ENCODE measurements at regions not wholly inside any gene's neighbourhood (a gene's known extent, or its start where the extent isn't known, plus 50 kb on each side); places are given as distances from the start of the nearest gene placed in this dataset.
"Not testable (repeated sequence)": the region's sequence is repeated elsewhere in the genome, so short reads cannot be mapped to it uniquely, and the experiment has no call there.

- not testable (repeated sequence) for DNase-seq
Observed at GRCh38 chr7:56697058-56697457, 435.2 kb downstream of the ZNF479 start.

DNA sequence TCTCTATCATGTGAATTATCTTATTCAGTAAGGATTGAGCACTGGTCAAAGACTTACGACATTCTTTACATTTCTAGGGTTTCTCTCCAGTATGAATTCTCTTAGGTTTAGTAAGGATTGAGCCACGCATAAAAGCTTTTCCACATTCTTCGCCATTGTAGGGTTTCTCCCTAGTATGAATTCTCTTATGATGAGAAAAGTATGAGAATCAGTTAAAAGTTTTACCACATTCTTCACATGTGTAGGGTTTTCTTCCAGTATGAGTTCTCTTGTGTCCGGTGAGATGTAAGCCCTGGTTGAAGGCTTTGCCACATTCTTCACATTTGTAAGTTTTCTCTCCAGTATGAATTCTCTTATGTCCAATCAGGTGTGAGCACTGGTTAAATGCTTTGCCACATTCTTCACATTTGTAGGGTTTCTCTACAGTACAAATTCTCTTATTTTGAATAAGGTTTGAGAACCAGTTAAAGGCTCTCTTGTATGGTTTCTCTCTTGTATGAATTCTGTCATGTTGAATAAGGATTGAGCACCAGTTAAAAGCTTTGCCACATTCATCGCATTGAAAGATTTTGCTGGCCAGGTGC, 445.9 kb downstream of the ZNF479 start:
- no peak for DNase-seq

- DNase-seq = no peak
Observed at GRCh38 chr7:56639173-56639746, 493.0 kb downstream of the ZNF479 start.

- DNase-seq = no peak
Observed at GRCh38 chr7:56609852-56610355, 493.7 kb upstream of the NUPR2 start.

GRCh38 chr7:56605146-56605545, 488.9 kb upstream of the NUPR2 start:
- DNase-seq = no peak

- DNase-seq = no peak
Observed at GRCh38 chr7:56578612-56579011, 462.4 kb upstream of the NUPR2 start.

GRCh38 chr7:56570968-56571367, 454.8 kb upstream of the NUPR2 start:
- DNase-seq = no peak

DNA sequence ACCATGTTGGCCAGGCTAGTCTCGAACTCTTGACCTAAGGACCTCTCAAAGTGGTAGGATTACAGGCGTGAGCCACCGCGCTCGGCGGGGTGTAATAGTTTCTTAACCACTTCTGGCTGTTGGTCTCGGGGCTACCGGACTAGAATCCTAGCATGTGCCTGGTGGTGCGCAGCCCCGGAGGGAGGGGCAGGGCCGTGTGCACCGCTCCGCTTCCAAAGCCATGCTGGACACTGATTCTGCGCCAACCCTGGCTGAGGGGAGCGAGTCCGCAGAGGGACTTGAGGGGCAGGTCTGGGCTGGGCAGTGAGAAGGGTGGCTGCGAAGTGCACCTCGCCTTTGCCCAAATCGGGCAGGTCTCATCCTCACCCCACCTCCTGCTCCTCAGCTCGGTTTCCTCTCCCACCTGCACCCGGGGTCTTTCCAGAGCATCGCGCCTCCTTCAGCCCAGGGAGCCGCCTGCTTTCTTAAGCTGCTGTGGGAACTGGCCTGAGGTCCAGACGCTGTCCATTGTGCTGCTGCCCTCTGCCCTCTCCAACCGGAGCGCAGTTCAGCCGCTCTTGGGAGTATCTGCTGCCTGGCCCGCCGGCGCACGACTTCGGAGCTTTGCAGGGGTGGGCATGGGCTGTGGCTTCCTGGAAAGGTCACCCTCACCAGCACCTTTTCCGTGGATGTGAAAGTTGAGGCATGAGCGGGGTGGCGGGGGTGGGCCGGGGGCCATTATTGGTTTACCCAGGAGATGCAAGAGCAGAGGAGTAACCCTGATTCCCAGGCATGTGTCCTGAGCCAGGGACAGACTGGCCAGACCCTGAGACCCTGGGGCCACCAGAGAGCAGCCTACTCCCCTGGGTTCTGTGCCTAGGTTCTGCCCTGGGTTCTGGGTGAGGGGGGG, 422.6 kb upstream of the NUPR2 start:
- no peak for DNase-seq

DNA sequence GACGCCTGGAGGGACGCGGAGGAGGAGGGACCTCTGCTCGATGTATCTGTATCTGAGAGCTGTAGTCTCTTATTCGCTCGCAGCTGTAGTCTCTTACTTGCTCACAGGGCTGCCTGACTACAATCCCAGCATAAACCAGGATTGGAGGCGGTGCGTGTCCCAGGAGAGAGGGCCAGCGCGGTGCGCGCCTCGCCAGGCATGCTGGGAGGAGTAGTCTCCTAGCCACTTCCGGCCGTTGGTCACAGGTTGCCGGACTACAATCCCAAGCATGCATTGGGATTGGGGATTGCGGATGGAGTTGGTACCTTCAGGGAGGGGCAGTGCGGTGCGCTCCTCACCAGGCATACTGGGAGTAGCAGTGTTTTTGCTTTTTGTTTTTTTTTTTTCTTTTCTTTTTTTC, 421.7 kb upstream of the NUPR2 start:
- no peak for DNase-seq

DNA sequence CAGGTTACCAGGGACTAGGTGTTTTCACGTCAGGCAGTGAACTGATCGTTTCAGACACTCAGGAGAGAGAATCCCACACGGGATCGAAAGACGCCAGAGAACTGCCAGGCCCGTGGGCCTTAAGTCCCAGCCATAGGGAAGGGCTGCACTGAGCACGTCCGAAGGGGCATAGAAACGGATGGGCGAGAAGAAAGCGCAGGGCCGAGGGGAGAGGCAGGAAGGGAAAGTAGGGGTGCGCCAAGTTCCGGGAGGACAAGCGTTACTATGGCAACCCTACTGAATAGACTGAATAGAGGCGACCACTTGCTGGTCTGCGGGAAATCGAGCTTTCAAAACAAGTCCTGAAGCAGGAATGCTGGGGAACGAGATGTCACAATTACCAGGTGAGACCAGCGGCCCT, 421.3 kb upstream of the NUPR2 start:
- DNase-seq = no peak

DNA sequence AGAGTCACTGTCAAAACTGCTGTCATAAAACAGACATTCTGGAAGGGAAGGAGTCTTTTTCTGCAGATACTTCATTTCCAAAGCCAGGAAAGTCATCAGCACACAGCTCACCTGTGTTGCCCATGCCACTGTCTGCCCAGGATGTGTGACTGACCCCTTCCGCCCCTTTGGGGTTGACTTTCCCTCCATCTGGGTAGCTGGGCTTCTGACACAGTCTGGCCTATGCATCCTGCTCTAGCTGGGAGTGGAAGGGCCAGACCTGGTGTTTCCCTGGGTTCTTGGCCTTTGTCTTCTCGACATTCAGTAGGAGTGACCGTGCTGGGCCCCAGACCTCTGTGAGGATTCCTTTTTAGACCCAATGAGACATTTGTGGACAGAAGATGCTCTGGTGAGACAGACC, 378.9 kb upstream of the NUPR2 start:
- no peak for DNase-seq

- DNase-seq = no peak
Observed at GRCh38 chr7:56493704-56494450, 377.7 kb upstream of the NUPR2 start.

DNA sequence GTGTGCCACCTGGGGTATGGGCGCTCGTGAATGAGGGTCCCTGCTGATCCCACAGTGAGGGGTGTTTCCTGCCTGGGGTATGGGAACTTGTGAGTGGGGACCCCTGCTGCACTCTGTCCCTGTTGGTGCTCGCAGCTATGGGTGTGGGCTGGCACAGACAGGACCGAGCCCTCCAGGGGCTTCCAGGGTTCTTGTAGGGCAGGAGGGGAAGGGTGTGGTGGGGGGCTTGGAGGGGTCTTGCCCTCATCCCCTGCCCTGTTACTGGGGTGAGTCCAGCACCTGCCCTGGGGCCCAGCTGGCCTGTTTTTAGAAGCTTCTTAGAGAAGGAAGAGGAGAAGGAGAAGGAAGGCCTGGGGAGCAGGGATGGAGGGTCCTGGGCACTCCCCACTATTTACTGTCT, 377.0 kb upstream of the NUPR2 start:
- DNase-seq = no peak

DNA sequence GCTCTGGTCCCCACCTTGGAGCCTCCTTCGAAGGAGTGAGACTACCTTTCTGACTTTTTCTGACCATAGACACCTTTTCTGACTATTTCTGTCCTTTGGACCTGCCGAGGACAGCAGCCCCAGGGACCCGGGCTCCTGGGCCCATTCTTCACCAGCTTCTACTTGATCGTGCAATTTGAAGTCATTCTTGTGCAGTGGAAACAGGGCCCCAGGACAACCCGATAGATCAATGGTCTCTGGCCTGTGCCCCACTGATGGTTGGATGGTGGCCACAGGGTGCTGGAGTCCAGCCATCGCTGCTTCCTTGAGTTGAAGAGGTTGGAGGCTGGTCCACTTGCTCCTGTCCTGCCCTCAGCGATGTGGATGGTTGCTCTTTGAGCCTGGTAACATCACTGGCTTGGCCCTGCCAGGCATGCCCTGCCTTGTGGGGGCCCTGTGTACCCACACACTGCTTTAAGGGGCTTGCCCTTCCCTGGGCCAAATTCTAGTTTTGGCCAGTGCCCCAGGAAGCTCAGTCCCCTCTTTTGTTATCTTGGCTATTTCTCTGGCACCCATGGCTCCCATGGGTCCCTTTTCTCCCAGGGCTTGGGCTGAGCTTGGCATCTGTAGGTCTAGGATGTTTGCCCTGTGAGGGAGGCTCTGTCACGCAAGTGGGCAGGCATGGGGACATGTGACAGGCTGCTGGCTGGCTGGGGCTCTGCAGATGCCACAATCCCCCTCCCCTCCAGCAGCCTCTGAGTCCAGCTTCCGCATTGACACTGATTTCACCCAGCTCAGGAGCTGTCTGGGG, 375.6 kb upstream of the NUPR2 start:
- no peak for DNase-seq

DNA sequence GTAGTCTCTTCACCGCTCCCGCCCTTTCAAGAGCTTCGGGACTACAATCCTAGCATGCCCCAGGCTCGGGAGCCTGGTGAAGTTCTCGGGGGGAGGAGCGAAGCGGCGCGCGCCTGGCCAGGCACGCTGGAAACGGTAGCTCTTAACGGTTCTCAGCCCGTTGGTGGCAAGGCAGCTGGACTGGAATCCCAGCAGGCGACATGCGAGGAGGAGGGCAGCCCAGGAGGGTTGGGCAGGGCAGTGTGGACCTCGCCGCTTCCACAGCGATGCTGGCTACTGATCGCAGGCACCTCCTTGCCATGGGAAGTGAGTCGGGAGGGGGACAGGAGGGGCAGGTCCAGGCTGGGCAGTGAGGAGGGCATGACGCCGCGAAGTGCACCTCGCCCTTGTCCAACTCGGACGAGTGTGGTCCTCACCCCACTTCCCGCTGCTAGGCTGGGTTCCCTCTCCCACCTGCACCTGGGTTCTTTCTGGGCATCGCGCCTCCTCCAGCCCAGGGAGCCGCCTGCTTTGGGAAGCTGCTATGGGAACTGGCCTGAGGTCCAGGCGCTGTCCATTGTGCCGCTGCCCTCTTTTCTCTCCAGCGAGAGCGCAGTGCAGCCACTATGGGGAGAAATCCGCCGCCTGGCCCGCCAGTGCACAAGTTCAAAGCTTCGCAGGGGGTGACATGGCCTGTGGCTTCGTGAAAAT, 367.8 kb upstream of the NUPR2 start:
- no peak for DNase-seq

GRCh38 chr7:56483153-56483552, 366.9 kb upstream of the NUPR2 start:
- no peak for DNase-seq

DNA sequence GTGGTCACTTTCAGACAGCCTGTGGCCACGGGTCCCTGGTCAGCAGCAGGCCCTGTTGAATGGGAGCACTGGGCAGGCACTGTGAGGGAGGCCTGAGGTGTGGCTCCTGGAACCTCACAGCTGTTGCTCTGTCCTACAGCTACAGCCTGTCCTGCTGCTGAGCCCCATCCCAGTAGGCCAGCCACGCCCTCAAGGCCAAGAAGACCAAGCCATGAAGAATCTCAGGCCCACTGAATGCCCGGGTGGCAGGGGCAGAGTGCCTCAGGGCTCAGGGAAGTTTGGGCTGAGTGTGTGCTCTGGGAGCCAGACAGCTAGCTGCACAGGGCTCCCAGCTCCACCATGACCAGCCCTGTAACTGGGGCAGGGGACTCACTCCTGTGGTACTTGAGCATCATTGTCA, 363.5 kb upstream of the NUPR2 start:
- DNase-seq = no peak

DNA sequence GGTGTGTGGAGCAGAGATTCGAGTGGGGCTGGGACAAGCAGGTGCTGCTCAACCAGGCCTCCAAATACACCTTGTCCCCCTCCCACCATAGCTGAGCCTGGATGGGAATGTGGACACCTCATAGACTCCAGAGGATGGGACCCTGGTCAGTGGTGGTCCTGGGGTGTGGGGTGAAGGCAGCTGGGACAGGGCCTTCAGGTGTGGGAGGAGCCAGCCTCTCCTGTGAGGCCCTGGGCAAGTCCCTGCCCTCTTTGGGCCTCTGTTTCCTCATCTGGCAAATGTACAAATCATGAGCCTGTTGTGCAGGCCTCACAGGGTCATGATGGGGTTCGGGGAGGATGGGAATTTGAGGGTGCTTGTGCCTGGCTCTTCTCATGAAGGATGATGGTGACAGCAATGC, 362.9 kb upstream of the NUPR2 start:
- DNase-seq = no peak

DNA sequence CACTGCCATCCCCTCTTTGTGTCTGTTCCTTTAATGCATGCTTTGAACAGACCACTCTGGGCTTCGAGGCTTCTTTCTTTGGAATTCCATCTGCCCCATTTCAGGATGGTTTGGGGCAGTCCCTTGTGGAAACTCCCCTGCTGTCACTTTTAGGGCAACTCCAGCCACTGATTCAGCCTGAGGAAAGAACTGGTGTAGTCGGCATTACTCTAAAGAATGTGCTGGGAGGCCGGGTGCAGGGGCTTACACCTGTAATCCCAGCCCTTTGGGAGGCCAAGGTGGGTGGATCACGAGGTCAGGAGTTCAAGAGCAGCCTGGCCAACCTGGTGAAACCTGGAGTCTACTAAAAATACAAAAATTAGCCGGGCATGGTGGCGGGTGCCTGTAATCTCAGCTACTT, 358.1 kb upstream of the NUPR2 start:
- DNase-seq = no peak

DNA sequence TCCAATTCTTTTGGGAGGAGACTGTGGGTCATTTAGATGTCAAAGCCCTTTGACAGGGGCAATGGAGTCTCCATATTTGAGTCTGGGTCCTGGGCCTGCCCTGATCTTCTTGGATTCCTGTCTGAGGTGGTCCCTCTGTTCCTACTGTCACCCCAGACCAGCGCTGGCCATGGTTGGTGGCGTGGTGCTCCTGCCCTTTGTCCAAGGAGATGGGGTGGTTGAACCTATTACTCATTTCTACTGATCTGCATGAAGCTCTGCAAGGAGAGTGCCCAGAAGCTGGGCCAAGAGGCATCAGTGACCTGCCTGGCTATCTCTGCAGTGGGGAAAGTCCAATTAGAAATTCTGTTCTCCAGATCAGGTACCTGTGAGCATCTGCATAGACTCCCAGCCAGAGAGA, 355.6 kb upstream of the NUPR2 start:
- DNase-seq = no peak

DNA sequence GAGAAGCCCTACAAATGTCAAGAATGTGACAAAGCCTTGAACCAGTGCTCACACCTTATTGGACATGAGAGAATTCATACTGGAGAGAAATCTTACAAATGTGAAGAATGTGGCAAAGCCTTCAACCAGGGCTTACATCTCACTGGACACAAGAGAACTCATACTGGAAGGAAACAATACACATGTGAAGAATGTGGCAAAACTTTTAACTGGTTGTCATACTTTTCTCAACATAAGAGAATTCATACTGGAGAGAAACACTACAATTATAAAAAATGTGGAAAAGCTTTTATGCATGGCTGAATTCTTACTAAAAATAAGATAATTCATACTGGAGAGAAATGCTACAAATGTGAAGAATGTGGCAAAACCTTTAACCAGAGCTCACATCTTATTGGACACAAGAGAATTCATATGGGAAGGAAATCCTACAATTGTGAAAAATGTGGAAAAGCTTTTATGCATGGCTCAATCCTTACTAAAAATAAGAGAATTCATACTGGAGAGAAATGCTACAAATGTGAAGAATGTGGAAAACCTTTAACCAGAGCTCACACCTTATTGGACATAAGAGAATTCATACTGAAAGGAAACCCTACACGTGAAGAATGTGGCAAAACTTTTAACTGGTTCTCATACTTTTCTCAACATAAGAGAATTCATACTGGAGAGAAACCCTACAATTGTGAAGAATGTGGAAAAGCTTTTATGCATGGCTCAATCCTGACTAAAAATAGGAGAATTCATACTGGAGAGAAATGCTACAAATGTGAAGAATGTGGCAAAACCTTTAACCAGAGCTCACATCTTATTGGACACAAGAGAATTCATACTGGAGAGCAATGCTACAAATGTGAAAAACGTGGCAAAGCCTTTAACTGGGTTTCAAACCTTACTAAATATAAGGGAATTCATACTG, 350.6 kb upstream of the NUPR2 start:
- not testable (repeated sequence) for DNase-seq

All from stimulated activated CD4-positive, alpha-beta T cell treated with anti-CD3 and anti-CD28 coated beads, Interleukin-15, amount 100 ng/mL, for 24 hours (primary cell).